ENCODE measurements at regions not wholly inside any gene's neighbourhood (a gene's known extent, or its start where the extent isn't known, plus 50 kb on each side); places are given as distances from the start of the nearest gene placed in this dataset.
A peak's percentile ranks its signal among the peaks of the same experiment; 100 is the strongest.
"Not testable (repeated sequence)": the region's sequence is repeated elsewhere in the genome, so short reads cannot be mapped to it uniquely, and the experiment has no call there.

DNA sequence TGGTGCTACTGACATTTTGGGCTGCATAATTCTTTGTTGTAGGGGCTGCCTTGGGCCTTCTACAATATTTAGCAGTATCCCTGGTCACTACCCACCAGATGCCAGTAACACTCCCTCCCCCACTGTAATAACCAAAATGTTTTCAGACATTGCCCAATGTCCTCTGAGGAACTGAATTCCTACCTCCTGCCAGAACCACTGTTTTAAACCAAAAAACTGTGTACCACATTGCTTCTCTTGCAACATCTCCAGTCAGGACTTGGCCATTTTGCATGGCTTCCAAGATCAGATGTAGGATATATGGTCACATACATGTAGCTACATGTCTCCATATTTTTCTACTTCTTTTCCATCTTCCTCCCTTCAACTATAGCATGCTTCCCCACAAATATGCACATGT is 97.4 kb upstream of the IFNGR1 start:
- DNase-seq: no peak
- Mint-ChIP-seq H3K36me3 (ENCODE audit: low read depth) (no peaks in the 10 kb centered on the region), H3K4me1 (ENCODE audit: low read depth) (peaks cover 2% of the 10 kb centered on the region), H3K27ac (no peak overlapping the region), H3K4me3 (no peak overlapping the region), H3K27me3 (peaks cover 2% of the 10 kb centered on the region), H3K9me3 (no peaks in the 10 kb centered on the region)

DNA sequence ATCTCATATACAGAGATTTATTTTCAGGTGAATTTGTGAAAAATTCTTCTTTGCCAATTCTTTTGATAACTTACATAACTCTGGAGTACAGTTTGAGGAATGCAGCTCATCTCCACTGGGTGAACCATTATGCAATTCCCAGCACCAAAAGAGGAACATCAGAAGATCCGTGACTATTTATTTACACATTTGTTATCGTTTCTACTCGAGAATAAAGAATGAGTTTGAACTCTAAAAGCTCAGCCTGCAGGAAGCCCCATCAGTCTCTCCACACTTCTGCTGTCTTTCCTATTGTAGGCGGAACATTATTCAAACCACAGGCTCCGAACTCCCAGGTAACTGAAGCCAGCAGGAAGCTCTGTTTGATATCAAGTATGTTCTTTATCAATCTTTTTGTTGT is 95.9 kb upstream of the IFNGR1 start:
- Mint-ChIP-seq H3K4me3 (no peak overlapping the region), H3K9me3 (no peaks in the 10 kb centered on the region), H3K27ac (no peak overlapping the region), H3K4me1 (ENCODE audit: low read depth) (peaks cover 2% of the 10 kb centered on the region), H3K27me3 (no peaks in the 10 kb centered on the region), H3K36me3 (ENCODE audit: low read depth) (no peaks in the 10 kb centered on the region)
- no peak for DNase-seq

DNA sequence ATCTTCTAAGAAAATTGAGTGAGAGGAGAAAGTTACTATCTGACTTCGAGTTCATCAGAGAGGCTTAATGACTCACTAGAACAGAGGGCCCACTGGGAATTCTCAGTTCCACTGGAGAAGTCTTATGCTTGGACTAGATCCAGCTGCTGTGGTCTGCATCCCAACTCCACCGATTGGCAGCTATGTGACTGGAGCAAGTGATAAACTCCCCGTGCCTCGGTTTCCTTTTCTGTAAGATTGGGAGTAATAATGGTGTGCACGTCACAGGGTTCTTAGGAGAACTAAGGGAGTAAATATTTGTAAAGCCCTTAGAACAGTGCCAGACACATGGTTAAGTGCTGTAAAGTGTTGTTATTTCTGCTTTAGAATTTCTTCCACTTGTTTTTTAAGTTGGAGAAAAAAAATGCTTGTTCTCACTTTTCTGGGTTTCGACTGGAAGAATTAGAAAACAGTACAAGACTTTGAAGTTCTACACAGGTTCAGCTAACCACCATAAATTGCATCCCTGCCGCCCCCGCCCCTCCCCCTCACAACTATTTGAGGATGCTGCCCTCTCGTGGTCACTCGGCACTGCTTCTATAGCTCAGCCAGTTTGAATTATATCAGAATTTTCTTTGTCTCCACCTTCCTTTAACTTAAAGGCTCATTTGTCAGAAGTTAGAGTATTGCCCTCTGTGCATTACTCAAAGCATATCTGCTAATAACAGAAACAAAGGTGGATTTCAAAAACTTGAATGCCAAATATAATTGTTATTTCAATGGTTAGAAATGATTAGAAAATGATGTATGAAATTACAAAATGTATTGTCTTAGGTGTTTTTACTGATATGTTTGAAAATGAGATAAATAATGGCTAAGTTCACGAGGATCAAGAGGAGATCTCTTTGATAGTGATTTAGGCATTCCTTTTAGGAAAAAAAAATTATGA is 95.0 kb upstream of the IFNGR1 start:
- peaks cover 2% of the 10 kb centered on the region for H3K4me1 Mint-ChIP-seq (ENCODE audit: low read depth)
- H3K27me3 Mint-ChIP-seq: no peaks in the 10 kb centered on the region
- no peak overlapping the region for H3K27ac Mint-ChIP-seq
- DNase-seq: peak; percentile 75
- H3K4me3 Mint-ChIP-seq: no peak overlapping the region
- no peaks in the 10 kb centered on the region for H3K36me3 Mint-ChIP-seq (ENCODE audit: low read depth)
- no peaks in the 10 kb centered on the region for H3K9me3 Mint-ChIP-seq

- Mint-ChIP-seq H3K9me3 (no peaks in the 10 kb centered on the region), H3K36me3 (ENCODE audit: low read depth) (no peaks in the 10 kb centered on the region), H3K4me3 (no peak overlapping the region), H3K27me3 (no peaks in the 10 kb centered on the region), H3K27ac (no peak overlapping the region), H3K4me1 (ENCODE audit: low read depth) (peaks cover 2% of the 10 kb centered on the region)
- DNase-seq: no peak
Measured at GRCh38 chr6:137313211-137313610, 94.0 kb upstream of the IFNGR1 start.

- no peaks in the 10 kb centered on the region for H3K27me3 Mint-ChIP-seq
- H3K4me1 Mint-ChIP-seq (ENCODE audit: low read depth): peaks cover 2% of the 10 kb centered on the region
- H3K9me3 Mint-ChIP-seq: no peaks in the 10 kb centered on the region
- no peaks in the 10 kb centered on the region for H3K36me3 Mint-ChIP-seq (ENCODE audit: low read depth)
- no peak for DNase-seq
- H3K27ac Mint-ChIP-seq: no peak overlapping the region
- no peak overlapping the region for H3K4me3 Mint-ChIP-seq
Measured at GRCh38 chr6:137311940-137312339, 92.8 kb upstream of the IFNGR1 start.

DNA sequence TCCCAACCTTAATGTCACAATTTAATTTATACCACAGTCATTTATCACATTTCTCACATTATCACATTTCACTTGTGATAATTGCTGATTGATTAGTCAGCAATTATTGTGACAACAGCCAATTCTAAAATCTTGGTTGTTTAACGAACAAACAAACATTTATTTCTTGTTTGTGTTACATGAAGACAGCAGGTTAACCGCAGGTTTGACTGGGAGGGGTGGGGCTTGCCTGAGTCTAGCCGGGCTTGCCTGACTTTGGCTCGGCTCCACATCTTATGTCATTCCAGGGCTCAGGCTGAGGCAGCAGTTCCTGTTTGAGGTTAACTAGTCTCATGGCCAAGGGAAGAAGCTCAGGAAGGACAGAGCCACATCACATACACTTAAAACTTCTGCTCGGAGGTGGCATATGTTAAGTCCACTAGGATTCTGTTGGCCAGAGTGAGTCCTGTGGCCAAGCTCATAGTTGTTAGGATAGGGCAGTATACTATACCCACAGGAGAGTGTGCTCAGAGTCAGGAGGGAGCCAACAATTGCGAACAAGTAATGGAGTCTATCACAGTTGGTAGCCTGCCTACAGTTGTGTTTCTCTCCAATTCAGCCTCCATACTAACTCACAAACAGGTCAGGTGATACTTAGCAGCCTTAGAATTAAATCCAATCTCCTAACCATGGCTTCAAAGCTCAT is 90.0 kb upstream of the IFNGR1 start:
- Mint-ChIP-seq H3K4me3 (no peak overlapping the region), H3K4me1 (ENCODE audit: low read depth) (peaks cover 3% of the 10 kb centered on the region), H3K9me3 (no peaks in the 10 kb centered on the region), H3K36me3 (ENCODE audit: low read depth) (no peaks in the 10 kb centered on the region), H3K27ac (no peak overlapping the region), H3K27me3 (no peaks in the 10 kb centered on the region)
- DNase-seq: no peak

DNA sequence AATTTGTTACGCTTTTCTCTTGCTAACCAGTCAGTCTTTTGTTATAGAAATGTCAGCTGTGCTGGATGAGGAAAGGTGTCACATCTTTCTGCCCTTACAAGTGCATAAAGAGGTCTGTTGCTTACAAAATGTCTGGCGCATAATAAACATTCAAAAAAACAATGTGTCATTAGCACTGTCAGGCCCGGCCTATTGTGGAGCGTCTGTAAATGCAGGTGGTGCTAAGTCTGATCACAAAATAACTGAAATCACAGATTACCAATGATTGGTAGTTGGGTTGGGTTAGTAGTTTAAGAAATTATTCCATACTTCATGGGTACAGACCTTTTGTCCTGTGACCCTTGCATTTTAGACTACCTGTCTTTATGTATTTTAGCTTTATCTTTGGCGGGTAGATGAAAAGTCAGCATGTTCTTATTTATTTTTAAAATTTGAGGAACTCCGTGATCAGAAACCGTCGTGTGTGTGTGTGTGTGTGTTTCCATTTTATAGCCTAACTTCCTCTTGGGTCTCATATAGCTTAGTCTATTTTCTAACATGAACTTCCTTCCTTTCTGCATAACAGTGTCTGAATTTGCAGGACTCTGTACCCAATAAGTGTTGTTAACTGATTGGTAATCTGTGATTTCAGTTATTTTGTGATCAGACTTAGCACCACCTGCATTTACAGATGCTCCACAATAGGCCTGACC is 88.1 kb upstream of the IFNGR1 start:
- Mint-ChIP-seq H3K4me1 (ENCODE audit: low read depth) (peaks cover 9% of the 10 kb centered on the region), H3K36me3 (ENCODE audit: low read depth) (no peaks in the 10 kb centered on the region), H3K27me3 (no peaks in the 10 kb centered on the region), H3K9me3 (no peaks in the 10 kb centered on the region), H3K4me3 (no peak overlapping the region), H3K27ac (no peak overlapping the region)
- no peak for DNase-seq

DNA sequence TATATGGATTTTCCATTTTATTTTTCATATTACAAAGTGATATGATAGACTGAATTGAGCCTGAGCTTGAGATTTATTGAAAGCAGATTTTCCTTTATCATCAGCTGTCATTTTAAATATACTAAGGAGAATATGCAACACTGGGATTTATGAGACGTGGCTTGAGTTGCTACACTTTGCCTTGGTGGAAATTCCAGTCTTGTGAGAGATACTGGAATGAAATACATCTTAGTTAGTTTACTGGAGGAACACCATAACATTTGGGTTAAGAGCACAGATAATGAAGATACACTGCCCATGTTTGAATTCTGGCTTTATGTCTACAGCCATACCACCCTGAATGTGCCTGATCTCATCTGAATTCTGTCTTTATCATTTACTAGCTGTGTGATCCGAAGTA is 86.5 kb upstream of the IFNGR1 start:
- Mint-ChIP-seq H3K9me3 (no peaks in the 10 kb centered on the region), H3K4me1 (ENCODE audit: low read depth) (peaks cover 9% of the 10 kb centered on the region), H3K36me3 (ENCODE audit: low read depth) (no peaks in the 10 kb centered on the region), H3K27me3 (no peaks in the 10 kb centered on the region), H3K4me3 (no peak overlapping the region), H3K27ac (no peak overlapping the region)
- no peak for DNase-seq

DNA sequence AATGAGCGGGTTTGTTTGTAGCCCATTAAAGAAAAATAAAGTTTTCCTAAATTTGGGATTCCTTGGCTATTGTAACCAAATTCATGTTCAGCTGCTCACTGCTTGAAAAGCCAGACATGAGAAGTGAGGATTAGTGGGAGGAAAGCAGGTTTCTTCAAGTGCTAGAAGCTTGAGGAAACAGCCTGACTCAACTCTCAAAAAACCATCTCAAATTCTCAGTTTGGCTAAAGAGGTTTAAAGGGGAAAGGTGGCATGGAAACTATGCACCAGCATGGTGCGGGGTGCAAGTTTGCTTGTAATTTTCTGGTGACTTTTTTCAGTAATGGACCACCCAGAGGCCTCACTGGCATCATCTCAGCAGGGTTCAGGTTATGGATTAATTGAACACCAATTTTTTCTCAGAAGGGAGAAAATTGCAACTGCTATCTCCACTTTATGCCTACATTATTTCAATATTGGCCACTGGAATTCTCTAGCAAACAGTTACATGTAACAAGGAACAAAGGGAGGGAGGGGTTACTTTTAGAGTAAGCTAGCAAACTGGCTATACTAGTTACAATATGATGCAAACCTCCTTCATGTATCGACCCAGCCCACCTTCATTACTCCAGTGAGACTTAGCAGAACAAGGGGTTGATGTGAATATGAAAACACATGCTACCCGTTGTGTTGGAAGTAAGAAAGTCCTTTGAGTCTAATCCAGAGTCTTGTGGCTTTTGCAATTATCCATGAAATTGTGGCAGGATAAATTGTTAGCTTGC is 85.0 kb upstream of the IFNGR1 start:
- DNase-seq: no peak
- Mint-ChIP-seq H3K27me3 (no peaks in the 10 kb centered on the region), H3K4me1 (ENCODE audit: low read depth) (peaks cover 9% of the 10 kb centered on the region), H3K4me3 (no peak overlapping the region), H3K36me3 (ENCODE audit: low read depth) (no peaks in the 10 kb centered on the region), H3K9me3 (no peaks in the 10 kb centered on the region), H3K27ac (no peak overlapping the region)

GRCh38 chr6:137303441-137303840 is 84.3 kb upstream of the IFNGR1 start:
- H3K4me1 Mint-ChIP-seq (ENCODE audit: low read depth): peaks cover 9% of the 10 kb centered on the region
- no peaks in the 10 kb centered on the region for H3K9me3 Mint-ChIP-seq
- no peaks in the 10 kb centered on the region for H3K36me3 Mint-ChIP-seq (ENCODE audit: low read depth)
- no peak overlapping the region for H3K27ac Mint-ChIP-seq
- no peak for DNase-seq
- H3K27me3 Mint-ChIP-seq: no peaks in the 10 kb centered on the region
- no peak overlapping the region for H3K4me3 Mint-ChIP-seq

DNA sequence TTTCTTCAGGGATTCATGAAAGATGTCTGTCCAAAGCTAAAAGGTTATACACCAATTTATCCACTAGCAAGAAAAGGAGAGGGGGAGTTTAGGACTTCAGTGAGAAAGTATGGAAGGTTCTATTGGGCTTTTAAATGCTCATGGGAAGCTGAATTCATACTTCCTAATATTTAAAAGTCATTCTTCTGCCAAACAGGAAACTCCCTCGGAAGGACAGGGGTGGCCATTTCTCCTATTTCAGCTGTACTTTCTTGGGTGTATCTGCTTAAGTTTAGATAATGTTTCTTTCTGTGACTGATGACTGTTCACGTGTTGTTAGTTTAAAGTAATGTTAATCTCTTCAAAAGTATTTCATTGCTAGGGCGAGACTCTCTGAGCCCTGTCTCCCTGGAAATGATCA is 80.5 kb upstream of the IFNGR1 start:
- Mint-ChIP-seq H3K4me1 (ENCODE audit: low read depth) (peaks cover 9% of the 10 kb centered on the region), H3K4me3 (no peak overlapping the region), H3K36me3 (ENCODE audit: low read depth) (no peaks in the 10 kb centered on the region), H3K27me3 (no peaks in the 10 kb centered on the region), H3K9me3 (no peaks in the 10 kb centered on the region), H3K27ac (no peak overlapping the region)
- no peak for DNase-seq

- H3K9me3 Mint-ChIP-seq: no peaks in the 10 kb centered on the region
- DNase-seq: no peak
- H3K27ac Mint-ChIP-seq: no peak overlapping the region
- H3K27me3 Mint-ChIP-seq: no peaks in the 10 kb centered on the region
- no peaks in the 10 kb centered on the region for H3K4me1 Mint-ChIP-seq (ENCODE audit: low read depth)
- H3K4me3 Mint-ChIP-seq: no peak overlapping the region
- H3K36me3 Mint-ChIP-seq (ENCODE audit: low read depth): no peaks in the 10 kb centered on the region
Measured at GRCh38 chr6:137297887-137298286, 78.7 kb upstream of the IFNGR1 start.

- not testable (repeated sequence) for H3K9me3 Mint-ChIP-seq; H3K4me1 Mint-ChIP-seq (ENCODE audit: low read depth); H3K27ac Mint-ChIP-seq; H3K36me3 Mint-ChIP-seq (ENCODE audit: low read depth); DNase-seq; H3K27me3 Mint-ChIP-seq; H3K4me3 Mint-ChIP-seq
Measured at GRCh38 chr6:137292326-137292725, 73.1 kb upstream of the IFNGR1 start.

- H3K27me3 Mint-ChIP-seq: peaks cover 3% of the 10 kb centered on the region
- no peaks in the 10 kb centered on the region for H3K36me3 Mint-ChIP-seq (ENCODE audit: low read depth)
- no peak overlapping the region for H3K4me3 Mint-ChIP-seq
- H3K9me3 Mint-ChIP-seq: no peaks in the 10 kb centered on the region
- no peak for DNase-seq
- peaks cover 6% of the 10 kb centered on the region for H3K4me1 Mint-ChIP-seq (ENCODE audit: low read depth)
- no peak overlapping the region for H3K27ac Mint-ChIP-seq
Measured at GRCh38 chr6:137291441-137291840, 72.3 kb upstream of the IFNGR1 start.

Measured in activated T-cell treated with anti-CD3 and anti-CD28 coated beads, Interleukin-2, amount 50 U/mL, for 24 hours (primary cell).